ENCODE measurements at regions not wholly inside any gene's neighbourhood (a gene's known extent, or its start where the extent isn't known, plus 50 kb on each side); places are given as distances from the start of the nearest gene placed in this dataset.
"Not testable (repeated sequence)": the region's sequence is repeated elsewhere in the genome, so short reads cannot be mapped to it uniquely, and the experiment has no call there.

GRCh38 chr11:126133901-126134300 lies 71.2 kb upstream of the CDON start:
- H3K27me3 ChIP-seq (ENCODE audit: control insufficient read depth in 3 of 3, insufficient read depth in 3 of 3, low read length in 3 of 3): peaks cover 0 to 3% (median 0%) of the 10 kb centered on the region in 3 donors
- FAIRE-seq (no peak), DNase-seq (no peak)
- no peaks in the 10 kb centered on the region for H3K9me3 ChIP-seq (ENCODE audit: control insufficient read depth in 2 of 2, insufficient read depth in 1 of 2, low read depth in 1 of 2, low read length in 1 of 2)
- H3K36me3 ChIP-seq (ENCODE audit: control insufficient read depth in 3 of 3, insufficient read depth in 2 of 3, low read depth in 1 of 3, low read length in 3 of 3): no peaks in the 10 kb centered on the region
- 68 to 92% (median 77%) methylated on average over 8 of the region's 8 CpGs for WGBS, 3 donors
- H3K4me1 ChIP-seq (ENCODE audit: control insufficient read depth in 3 of 3, insufficient read depth in 2 of 3, low read depth in 1 of 3, low read length in 2 of 3): peaks cover 0 to 24% (median 0%) of the 10 kb centered on the region in 3 donors
- H3K4me3 ChIP-seq (ENCODE audit: low read depth in 1 of 3, low read length in 3 of 3): no peak overlapping the region
- H3K27ac ChIP-seq (ENCODE audit: low read depth in 1 of 3, low read length in 2 of 3): no peak overlapping the region

DNA sequence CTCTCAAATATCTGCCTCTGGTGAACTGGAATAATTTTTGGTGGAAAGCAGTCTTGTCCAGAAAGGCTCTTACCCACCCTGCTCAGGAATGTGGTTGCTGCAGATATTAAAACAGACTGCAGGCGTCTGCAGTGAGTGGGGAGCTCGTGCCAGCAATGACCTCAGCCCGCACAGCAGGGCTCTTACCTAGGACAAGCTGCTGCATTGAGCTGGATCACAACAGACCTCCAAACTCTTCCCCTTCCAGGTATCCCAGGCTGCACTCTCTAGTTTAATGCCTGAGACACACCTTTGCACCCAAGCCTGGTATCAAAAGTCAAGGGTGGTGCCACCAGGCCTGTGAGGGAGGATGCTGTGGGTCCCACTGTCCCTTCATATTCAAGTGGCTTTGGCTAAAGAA lies 69.7 kb upstream of the CDON start:
- peaks cover 0 to 34% (median 0%) of the 10 kb centered on the region in 3 donors for H3K4me1 ChIP-seq (ENCODE audit: control insufficient read depth in 3 of 3, insufficient read depth in 2 of 3, low read depth in 1 of 3, low read length in 2 of 3)
- H3K9me3 ChIP-seq (ENCODE audit: control insufficient read depth in 2 of 2, insufficient read depth in 1 of 2, low read depth in 1 of 2, low read length in 1 of 2): no peaks in the 10 kb centered on the region
- no peak for FAIRE-seq
- DNase-seq: peak in 1 of 2 donors; percentile 53
- H3K27me3 ChIP-seq (ENCODE audit: control insufficient read depth in 3 of 3, insufficient read depth in 3 of 3, low read length in 3 of 3): no peaks in the 10 kb centered on the region
- H3K27ac ChIP-seq (ENCODE audit: low read depth in 1 of 3, low read length in 2 of 3): no peak overlapping the region
- no peaks in the 10 kb centered on the region for H3K36me3 ChIP-seq (ENCODE audit: control insufficient read depth in 3 of 3, insufficient read depth in 2 of 3, low read depth in 1 of 3, low read length in 3 of 3)
- WGBS, 3 donors: 8 to 62% (median 26%) methylated on average over 3 of the region's 3 CpGs
- H3K4me3 ChIP-seq (ENCODE audit: low read depth in 1 of 3, low read length in 3 of 3): no peak overlapping the region

- not testable (repeated sequence) for H3K36me3 ChIP-seq (ENCODE audit: control insufficient read depth in 3 of 3, insufficient read depth in 2 of 3, low read depth in 1 of 3, low read length in 3 of 3); H3K27ac ChIP-seq (ENCODE audit: low read depth in 1 of 3, low read length in 2 of 3); H3K9me3 ChIP-seq (ENCODE audit: control insufficient read depth in 2 of 2, insufficient read depth in 1 of 2, low read depth in 1 of 2, low read length in 1 of 2); H3K4me3 ChIP-seq (ENCODE audit: low read depth in 1 of 3, low read length in 3 of 3); FAIRE-seq; H3K27me3 ChIP-seq (ENCODE audit: control insufficient read depth in 3 of 3, insufficient read depth in 3 of 3, low read length in 3 of 3); DNase-seq
- peaks cover 0 to 35% (median 0%) of the 10 kb centered on the region in 3 donors for H3K4me1 ChIP-seq (ENCODE audit: control insufficient read depth in 3 of 3, insufficient read depth in 2 of 3, low read depth in 1 of 3, low read length in 2 of 3)
- 85 to 92% (median 91%) methylated on average over 11 of the region's 11 CpGs for WGBS, 3 donors
These were observed 68.1 kb upstream of the CDON start for GRCh38 chr11:126130781-126131180.

- 66 to 80% (median 78%) methylated on average over 13 of the region's 13 CpGs for WGBS, 3 donors
These were observed 67.3 kb upstream of the CDON start for GRCh38 chr11:126129727-126130671.

GRCh38 chr11:126127898-126128297 lies 65.2 kb upstream of the CDON start:
- Histone ChIP-seq H3K4me1 (ENCODE audit: control insufficient read depth in 3 of 3, insufficient read depth in 2 of 3, low read depth in 1 of 3, low read length in 2 of 3) (peaks cover 0 to 30% (median 0%) of the 10 kb centered on the region in 3 donors), H3K27me3 (ENCODE audit: control insufficient read depth in 3 of 3, insufficient read depth in 3 of 3, low read length in 3 of 3) (no peaks in the 10 kb centered on the region), H3K27ac (ENCODE audit: low read depth in 1 of 3, low read length in 2 of 3) (no peak overlapping the region), H3K36me3 (ENCODE audit: control insufficient read depth in 3 of 3, insufficient read depth in 2 of 3, low read depth in 1 of 3, low read length in 3 of 3) (no peaks in the 10 kb centered on the region), H3K9me3 (ENCODE audit: control insufficient read depth in 2 of 2, insufficient read depth in 1 of 2, low read depth in 1 of 2, low read length in 1 of 2) (no peaks in the 10 kb centered on the region), H3K4me3 (ENCODE audit: low read depth in 1 of 3, low read length in 3 of 3) (peak overlapping the region in 1 of 3 donors; percentile 2)
- 7 to 22% (median 12%) methylated on average over 6 of the region's 6 CpGs for WGBS, 3 donors
- FAIRE-seq (no peak), DNase-seq (peak; percentile 19 to 72)

More at GRCh38 chr11:126129727-126130671, 67.3 kb upstream of the CDON start:
- Histone ChIP-seq H3K27me3 (ENCODE audit: control insufficient read depth in 3 of 3, insufficient read depth in 3 of 3, low read length in 3 of 3) (no peaks in the 10 kb centered on the region), H3K27ac (ENCODE audit: low read depth in 1 of 3, low read length in 2 of 3) (no peak overlapping the region), H3K9me3 (ENCODE audit: control insufficient read depth in 2 of 2, insufficient read depth in 1 of 2, low read depth in 1 of 2, low read length in 1 of 2) (no peaks in the 10 kb centered on the region), H3K4me3 (ENCODE audit: low read depth in 1 of 3, low read length in 3 of 3) (no peak overlapping the region), H3K36me3 (ENCODE audit: control insufficient read depth in 3 of 3, insufficient read depth in 2 of 3, low read depth in 1 of 3, low read length in 3 of 3) (no peaks in the 10 kb centered on the region), H3K4me1 (ENCODE audit: control insufficient read depth in 3 of 3, insufficient read depth in 2 of 3, low read depth in 1 of 3, low read length in 2 of 3) (peaks cover 0 to 30% (median 0%) of the 10 kb centered on the region in 3 donors)
- no peak for FAIRE-seq
- no peak for DNase-seq

- no peak overlapping the region for H3K4me3 ChIP-seq (ENCODE audit: low read depth in 1 of 3, low read length in 3 of 3)
- FAIRE-seq: no peak
- no peak overlapping the region for H3K27ac ChIP-seq (ENCODE audit: low read depth in 1 of 3, low read length in 2 of 3)
- peaks cover 0 to 27% (median 0%) of the 10 kb centered on the region in 3 donors for H3K4me1 ChIP-seq (ENCODE audit: control insufficient read depth in 3 of 3, insufficient read depth in 2 of 3, low read depth in 1 of 3, low read length in 2 of 3)
- H3K27me3 ChIP-seq (ENCODE audit: control insufficient read depth in 3 of 3, insufficient read depth in 3 of 3, low read length in 3 of 3): no peaks in the 10 kb centered on the region
- H3K9me3 ChIP-seq (ENCODE audit: control insufficient read depth in 2 of 2, insufficient read depth in 1 of 2, low read depth in 1 of 2, low read length in 1 of 2): no peaks in the 10 kb centered on the region
- DNase-seq: no peak
- WGBS, 3 donors: 88% methylated on average over 7 of the region's 7 CpGs
- no peaks in the 10 kb centered on the region for H3K36me3 ChIP-seq (ENCODE audit: control insufficient read depth in 3 of 3, insufficient read depth in 2 of 3, low read depth in 1 of 3, low read length in 3 of 3)
These were observed 64.7 kb upstream of the CDON start for GRCh38 chr11:126127284-126127845.

GRCh38 chr11:126124231-126124661 lies 61.6 kb upstream of the CDON start:
- FAIRE-seq (no peak), DNase-seq (no peak)
- Histone ChIP-seq H3K4me3 (ENCODE audit: low read depth in 1 of 3, low read length in 3 of 3) (no peak overlapping the region), H3K4me1 (ENCODE audit: control insufficient read depth in 3 of 3, insufficient read depth in 2 of 3, low read depth in 1 of 3, low read length in 2 of 3) (peaks cover 0 to 20% (median 0%) of the 10 kb centered on the region in 3 donors), H3K9me3 (ENCODE audit: control insufficient read depth in 2 of 2, insufficient read depth in 1 of 2, low read depth in 1 of 2, low read length in 1 of 2) (no peaks in the 10 kb centered on the region), H3K36me3 (ENCODE audit: control insufficient read depth in 3 of 3, insufficient read depth in 2 of 3, low read depth in 1 of 3, low read length in 3 of 3) (no peaks in the 10 kb centered on the region), H3K27me3 (ENCODE audit: control insufficient read depth in 3 of 3, insufficient read depth in 3 of 3, low read length in 3 of 3) (no peaks in the 10 kb centered on the region), H3K27ac (ENCODE audit: low read depth in 1 of 3, low read length in 2 of 3) (no peak overlapping the region)
- 25 to 49% (median 46%) methylated on average over 5 of the region's 5 CpGs for WGBS, 3 donors

- Histone ChIP-seq H3K27me3 (ENCODE audit: control insufficient read depth in 3 of 3, insufficient read depth in 3 of 3, low read length in 3 of 3) (no peaks in the 10 kb centered on the region), H3K27ac (ENCODE audit: low read depth in 1 of 3, low read length in 2 of 3) (no peak overlapping the region), H3K36me3 (ENCODE audit: control insufficient read depth in 3 of 3, insufficient read depth in 2 of 3, low read depth in 1 of 3, low read length in 3 of 3) (no peaks in the 10 kb centered on the region), H3K4me3 (ENCODE audit: low read depth in 1 of 3, low read length in 3 of 3) (no peak overlapping the region), H3K4me1 (ENCODE audit: control insufficient read depth in 3 of 3, insufficient read depth in 2 of 3, low read depth in 1 of 3, low read length in 2 of 3) (peaks cover 0 to 19% (median 0%) of the 10 kb centered on the region in 3 donors), H3K9me3 (ENCODE audit: control insufficient read depth in 2 of 2, insufficient read depth in 1 of 2, low read depth in 1 of 2, low read length in 1 of 2) (no peaks in the 10 kb centered on the region)
- FAIRE-seq (no peak), DNase-seq (no peak)
- WGBS, 3 donors: 42 to 54% (median 54%) methylated on average over 2 of the region's 2 CpGs
These were observed 61.0 kb upstream of the CDON start for GRCh38 chr11:126123686-126124085.

Data from small intestine (tissue), 7 donors.